ENCODE measurements at regions not wholly inside any gene's neighbourhood (a gene's known extent, or its start where the extent isn't known, plus 50 kb on each side); places are given as distances from the start of the nearest gene placed in this dataset.

DNA sequence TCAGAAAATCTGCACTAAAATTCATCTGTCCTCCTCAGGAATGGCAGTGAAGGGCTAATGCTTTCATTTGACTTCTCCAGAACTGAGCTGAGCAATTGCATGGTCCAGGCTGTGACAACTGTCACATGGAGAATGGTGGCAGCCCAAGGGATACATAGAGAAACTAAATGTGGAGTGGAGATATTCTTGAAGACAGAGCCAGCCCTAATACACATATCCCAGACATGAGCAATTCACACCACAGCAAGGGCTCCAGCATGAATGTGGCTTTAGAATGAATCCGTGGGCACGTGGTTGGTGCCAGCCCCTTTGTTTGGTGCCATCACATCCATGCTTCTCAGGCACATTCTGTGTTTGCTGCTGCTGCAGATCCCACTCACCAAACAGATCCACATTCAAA is 121.6 kb upstream of the MXRA5 start:
- H3K4me3 ChIP-seq (ENCODE audit: low read length), result no peak overlapping the region
- no peak overlapping the region for H3K27ac ChIP-seq (ENCODE audit: low read length)
- no peak for DNase-seq
- H3K9me3 Mint-ChIP-seq, result no peaks in the 10 kb centered on the region
- no peaks in the 10 kb centered on the region for H3K36me3 ChIP-seq (ENCODE audit: control insufficient read depth, insufficient read depth, low read length)
- H3K36me3 Mint-ChIP-seq, result no peaks in the 10 kb centered on the region
- no peak overlapping the region for H3K4me3 Mint-ChIP-seq
- WGBS (ENCODE audit: insufficient coverage), result 88% methylated on average over 2 of the region's 2 CpGs
- intact Hi-C loops (cut with micrococcal nuclease), result no loop called here
- H3K27me3 ChIP-seq (ENCODE audit: control insufficient read depth, insufficient read depth, low read length), result no peaks in the 10 kb centered on the region
- no peak for ATAC-seq
- no peaks in the 10 kb centered on the region for H3K4me1 Mint-ChIP-seq
- no peaks in the 10 kb centered on the region for H3K4me1 ChIP-seq (ENCODE audit: control insufficient read depth, insufficient read depth, low read length)
- peaks cover 3 to 14% of the 10 kb centered on the region in 2 donors for H3K27me3 Mint-ChIP-seq (ENCODE audit: low read depth in 2 of 2)
- H3K27ac Mint-ChIP-seq, result no peak overlapping the region
- no peaks in the 10 kb centered on the region for H3K9me3 ChIP-seq (ENCODE audit: control insufficient read depth, insufficient read depth, low read length)
- TF ChIP-seq, protein P1, sequence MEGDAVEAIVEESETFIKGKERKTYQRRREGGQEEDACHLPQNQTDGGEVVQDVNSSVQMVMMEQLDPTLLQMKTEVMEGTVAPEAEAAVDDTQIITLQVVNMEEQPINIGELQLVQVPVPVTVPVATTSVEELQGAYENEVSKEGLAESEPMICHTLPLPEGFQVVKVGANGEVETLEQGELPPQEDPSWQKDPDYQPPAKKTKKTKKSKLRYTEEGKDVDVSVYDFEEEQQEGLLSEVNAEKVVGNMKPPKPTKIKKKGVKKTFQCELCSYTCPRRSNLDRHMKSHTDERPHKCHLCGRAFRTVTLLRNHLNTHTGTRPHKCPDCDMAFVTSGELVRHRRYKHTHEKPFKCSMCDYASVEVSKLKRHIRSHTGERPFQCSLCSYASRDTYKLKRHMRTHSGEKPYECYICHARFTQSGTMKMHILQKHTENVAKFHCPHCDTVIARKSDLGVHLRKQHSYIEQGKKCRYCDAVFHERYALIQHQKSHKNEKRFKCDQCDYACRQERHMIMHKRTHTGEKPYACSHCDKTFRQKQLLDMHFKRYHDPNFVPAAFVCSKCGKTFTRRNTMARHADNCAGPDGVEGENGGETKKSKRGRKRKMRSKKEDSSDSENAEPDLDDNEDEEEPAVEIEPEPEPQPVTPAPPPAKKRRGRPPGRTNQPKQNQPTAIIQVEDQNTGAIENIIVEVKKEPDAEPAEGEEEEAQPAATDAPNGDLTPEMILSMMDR (IDR thresholded peaks at IDR 0.05), result no peak

DNA sequence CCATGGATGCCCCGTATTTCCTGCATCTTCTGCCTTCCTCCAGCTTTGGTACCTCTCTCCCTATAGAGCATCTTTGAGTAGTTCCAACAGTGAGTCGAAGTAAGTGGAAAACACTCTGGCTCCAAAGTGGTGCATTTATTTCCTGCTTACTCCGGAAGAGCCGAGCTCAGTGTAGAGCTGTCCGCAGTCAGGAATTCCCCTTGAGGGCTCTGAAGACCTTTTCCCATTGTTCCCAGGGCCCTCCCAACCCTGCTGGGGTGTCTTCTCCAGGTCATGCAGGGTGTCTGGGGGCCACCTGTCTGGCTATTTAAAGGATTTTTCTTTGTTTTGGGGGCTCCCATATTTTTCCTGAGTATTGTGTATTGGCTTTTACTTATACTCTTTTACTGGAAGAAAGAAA is 118.6 kb upstream of the MXRA5 start:
- 81% methylated on average over 4 of the region's 5 CpGs for WGBS (ENCODE audit: insufficient coverage)

DNA sequence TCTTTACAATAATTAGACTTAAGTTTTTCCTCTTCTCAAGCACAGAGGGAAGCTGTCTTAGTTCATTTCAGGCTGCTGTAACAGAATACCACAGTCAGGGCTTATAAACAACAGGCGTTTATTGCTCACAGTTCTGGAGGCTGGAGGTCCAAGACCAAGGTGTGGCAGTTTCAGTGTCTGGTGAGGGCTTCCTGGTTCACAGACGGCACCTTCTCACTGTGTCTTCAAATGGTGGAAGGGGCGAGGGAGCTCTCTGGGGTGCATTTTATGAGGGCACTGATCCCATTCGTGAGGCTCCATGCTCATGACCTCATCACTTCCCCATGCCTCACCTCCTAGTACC is 115.7 kb upstream of the MXRA5 start:
- no peak overlapping the region for H3K4me3 ChIP-seq (ENCODE audit: low read length)
- H3K9me3 ChIP-seq (ENCODE audit: control insufficient read depth, insufficient read depth, low read length), result no peaks in the 10 kb centered on the region
- intact Hi-C loops (cut with micrococcal nuclease), result no loop called here
- H3K27me3 ChIP-seq (ENCODE audit: control insufficient read depth, insufficient read depth, low read length), result no peaks in the 10 kb centered on the region
- no peak overlapping the region for H3K27ac ChIP-seq (ENCODE audit: low read length)
- ATAC-seq (no peak), DNase-seq (no peak)
- TF ChIP-seq, protein P1 (IDR thresholded peaks at IDR 0.05), result no peak
- 74% methylated on average over 2 of the region's 4 CpGs for WGBS (ENCODE audit: insufficient coverage)
- H3K36me3 ChIP-seq (ENCODE audit: control insufficient read depth, insufficient read depth, low read length), result no peaks in the 10 kb centered on the region
- peaks cover 5 to 35% of the 10 kb centered on the region in 2 donors for H3K27me3 Mint-ChIP-seq (ENCODE audit: low read depth in 2 of 2)
- peaks cover 0 to 3% of the 10 kb centered on the region in 2 donors for H3K9me3 Mint-ChIP-seq
- no peaks in the 10 kb centered on the region for H3K4me1 ChIP-seq (ENCODE audit: control insufficient read depth, insufficient read depth, low read length)
- no peak overlapping the region for H3K4me3 Mint-ChIP-seq
- H3K36me3 Mint-ChIP-seq, result no peaks in the 10 kb centered on the region
- no peak overlapping the region for H3K27ac Mint-ChIP-seq
- no peaks in the 10 kb centered on the region for H3K4me1 Mint-ChIP-seq

More for the DNA sequence above, 118.6 kb upstream of the MXRA5 start:
- Mint-ChIP-seq H3K4me1 (no peaks in the 10 kb centered on the region), H3K4me3 (no peak overlapping the region), H3K27me3 (ENCODE audit: low read depth in 2 of 2) (peaks cover 3 to 17% of the 10 kb centered on the region in 2 donors), H3K27ac (no peak overlapping the region), H3K36me3 (no peaks in the 10 kb centered on the region), H3K9me3 (no peaks in the 10 kb centered on the region)
- intact Hi-C loops (cut with micrococcal nuclease), result no loop called here
- no peaks in the 10 kb centered on the region for H3K9me3 ChIP-seq (ENCODE audit: control insufficient read depth, insufficient read depth, low read length)
- no peak overlapping the region for H3K4me3 ChIP-seq (ENCODE audit: low read length)
- TF ChIP-seq, protein P1 (IDR thresholded peaks at IDR 0.05), result no peak
- H3K36me3 ChIP-seq (ENCODE audit: control insufficient read depth, insufficient read depth, low read length), result no peaks in the 10 kb centered on the region
- H3K27me3 ChIP-seq (ENCODE audit: control insufficient read depth, insufficient read depth, low read length), result no peaks in the 10 kb centered on the region
- ATAC-seq (no peak), DNase-seq (no peak)
- H3K27ac ChIP-seq (ENCODE audit: low read length), result no peak overlapping the region
- no peaks in the 10 kb centered on the region for H3K4me1 ChIP-seq (ENCODE audit: control insufficient read depth, insufficient read depth, low read length)

DNA sequence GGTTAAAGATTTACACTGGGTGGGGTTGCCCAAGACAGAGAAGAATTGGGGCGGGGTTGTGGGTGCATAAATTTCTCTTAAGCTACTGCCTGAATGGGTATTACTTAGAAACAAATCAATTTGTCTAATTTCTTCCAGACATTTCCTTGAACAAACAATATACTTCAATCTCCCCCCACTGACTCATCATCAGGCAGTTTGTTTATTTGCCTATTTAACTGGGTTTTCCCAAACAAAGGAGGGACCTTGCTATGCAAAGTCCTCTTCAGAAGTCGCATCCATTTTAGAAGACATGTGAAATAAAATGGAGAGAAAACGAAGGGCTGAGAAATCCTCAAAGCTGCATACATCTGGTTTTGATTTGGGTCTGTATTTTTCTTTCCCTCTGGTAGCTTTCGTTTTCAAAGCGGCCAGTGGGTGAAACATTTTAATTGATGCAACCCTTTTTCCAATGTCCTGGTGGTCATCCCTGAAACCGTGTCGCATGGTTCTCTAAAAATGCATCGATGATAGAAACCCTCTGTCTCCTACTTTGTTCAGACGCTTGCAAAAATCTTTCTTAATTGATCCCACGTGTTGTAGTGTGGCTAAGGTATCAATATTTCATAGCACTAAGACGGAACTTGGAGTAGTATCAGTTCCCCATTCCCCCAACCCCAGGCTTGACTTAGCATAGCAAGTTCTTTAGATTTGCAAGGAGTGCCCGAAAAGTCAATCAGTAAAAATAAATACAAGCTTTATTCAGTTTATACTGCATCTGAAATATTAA is 115.1 kb upstream of the MXRA5 start:
- no peaks in the 10 kb centered on the region for H3K27me3 ChIP-seq (ENCODE audit: control insufficient read depth, insufficient read depth, low read length)
- Mint-ChIP-seq H3K4me3 (no peak overlapping the region), H3K9me3 (peaks cover 0 to 5% of the 10 kb centered on the region in 2 donors), H3K27ac (no peak overlapping the region), H3K36me3 (no peaks in the 10 kb centered on the region), H3K27me3 (ENCODE audit: low read depth in 2 of 2) (peaks cover 6 to 36% of the 10 kb centered on the region in 2 donors), H3K4me1 (no peaks in the 10 kb centered on the region)
- TF ChIP-seq, protein P1 (IDR thresholded peaks at IDR 0.05), result no peak
- no peaks in the 10 kb centered on the region for H3K4me1 ChIP-seq (ENCODE audit: control insufficient read depth, insufficient read depth, low read length)
- DNase-seq (no peak), ATAC-seq (no peak)
- no peak overlapping the region for H3K27ac ChIP-seq (ENCODE audit: low read length)
- H3K9me3 ChIP-seq (ENCODE audit: control insufficient read depth, insufficient read depth, low read length), result no peaks in the 10 kb centered on the region
- 89% methylated on average over 8 of the region's 12 CpGs for WGBS (ENCODE audit: insufficient coverage)
- H3K36me3 ChIP-seq (ENCODE audit: control insufficient read depth, insufficient read depth, low read length), result no peaks in the 10 kb centered on the region
- H3K4me3 ChIP-seq (ENCODE audit: low read length), result no peak overlapping the region
- intact Hi-C loops (cut with micrococcal nuclease), result no loop called here

Measured in natural killer cell (primary cell).